Parathyroid adenoma (tissue), 2 donors: ENCODE measurements at regions not wholly inside any gene's neighbourhood (a gene's known extent, or its start where the extent isn't known, plus 50 kb on each side); places are given as distances from the start of the nearest gene placed in this dataset.

Experiments
- H2AFZ ChIP-seq: fragments of 300-600 bp; sonication (generic); one replicate; pipeline ENCODE4 v1.7.0; 2017; ENCODE audit warnings: antibody characterized with exemption, mild to moderate bottlenecking
- H3K27ac ChIP-seq: fragments of 300-600 bp; sonication (generic); one replicate; pipeline ENCODE4 v1.7.0; 2017
- H3K27me3 ChIP-seq: fragments of 300-600 bp; sonication (generic); one replicate; pipeline ENCODE4 v1.7.0; 2017; ENCODE audit warnings: low read length; ENCODE audit not compliant: control insufficient read depth, insufficient read depth
- H3K36me3 ChIP-seq: fragments of 300-600 bp; sonication (generic); one replicate; pipeline ENCODE4 v1.7.0; 2017; ENCODE audit warnings: low read length; ENCODE audit not compliant: control insufficient read depth, insufficient read depth
- H3K4me1 ChIP-seq: fragments of 300-600 bp; sonication (generic); one replicate; pipeline ENCODE4 v1.7.0; 2017; ENCODE audit warnings: control low read depth
- H3K4me2 ChIP-seq: fragments of 300-600 bp; sonication (generic); one replicate; pipeline ENCODE4 v1.7.0; 2017; ENCODE audit warnings: low read length
- H3K4me3 ChIP-seq: fragments of 300-600 bp; sonication (generic); one replicate; pipeline ENCODE4 v1.7.0; 2017; ENCODE audit warnings: low read depth, low read length
- H3K79me2 ChIP-seq: fragments of 300-600 bp; sonication (generic); one replicate; pipeline ENCODE4 v1.7.0; 2017; ENCODE audit warnings: control low read depth
- H3K9ac ChIP-seq: fragments of 300-600 bp; sonication (generic); one replicate; pipeline ENCODE4 v1.7.0; 2017; ENCODE audit warnings: mild to moderate bottlenecking
- H3K9me3 ChIP-seq: fragments of 300-600 bp; sonication (generic); one replicate; pipeline ENCODE4 v1.7.0; 2017; ENCODE audit warnings: low read length; ENCODE audit not compliant: control insufficient read depth
- TF ChIP-seq, protein P1 (sequence below): fragments of 300-600 bp; sonication (generic); IDR thresholded peaks from one replicate; pipeline ENCODE4 v1.7.0; 2017; ENCODE audit warnings: antibody characterized with exemption, mild to moderate bottlenecking
- donor health status: primary hyperparathyroidism.

DNA sequence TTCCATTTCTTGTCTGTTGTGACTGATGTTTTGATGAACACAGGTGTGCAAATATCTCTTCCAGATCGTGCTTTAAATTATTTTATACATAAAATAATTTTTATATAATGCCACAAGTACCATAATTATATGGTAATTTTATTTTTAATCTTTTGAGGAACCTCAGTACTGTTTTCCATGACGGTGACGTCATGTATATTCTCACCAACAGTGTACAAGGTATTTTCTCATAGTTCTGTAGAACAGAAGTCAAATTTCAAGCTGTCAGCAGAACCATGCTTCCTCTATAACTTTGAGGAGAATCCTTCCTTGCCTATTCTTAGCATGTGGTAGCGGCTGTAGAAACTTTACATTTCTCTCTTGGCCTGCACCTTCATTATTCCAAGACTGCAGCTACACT lies 349.4 kb upstream of the GYPC start:
- TF ChIP-seq, protein P1, sequence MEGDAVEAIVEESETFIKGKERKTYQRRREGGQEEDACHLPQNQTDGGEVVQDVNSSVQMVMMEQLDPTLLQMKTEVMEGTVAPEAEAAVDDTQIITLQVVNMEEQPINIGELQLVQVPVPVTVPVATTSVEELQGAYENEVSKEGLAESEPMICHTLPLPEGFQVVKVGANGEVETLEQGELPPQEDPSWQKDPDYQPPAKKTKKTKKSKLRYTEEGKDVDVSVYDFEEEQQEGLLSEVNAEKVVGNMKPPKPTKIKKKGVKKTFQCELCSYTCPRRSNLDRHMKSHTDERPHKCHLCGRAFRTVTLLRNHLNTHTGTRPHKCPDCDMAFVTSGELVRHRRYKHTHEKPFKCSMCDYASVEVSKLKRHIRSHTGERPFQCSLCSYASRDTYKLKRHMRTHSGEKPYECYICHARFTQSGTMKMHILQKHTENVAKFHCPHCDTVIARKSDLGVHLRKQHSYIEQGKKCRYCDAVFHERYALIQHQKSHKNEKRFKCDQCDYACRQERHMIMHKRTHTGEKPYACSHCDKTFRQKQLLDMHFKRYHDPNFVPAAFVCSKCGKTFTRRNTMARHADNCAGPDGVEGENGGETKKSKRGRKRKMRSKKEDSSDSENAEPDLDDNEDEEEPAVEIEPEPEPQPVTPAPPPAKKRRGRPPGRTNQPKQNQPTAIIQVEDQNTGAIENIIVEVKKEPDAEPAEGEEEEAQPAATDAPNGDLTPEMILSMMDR: no peak
- Histone ChIP-seq H3K9ac (no peak overlapping the region), H3K4me1 (no peaks in the 10 kb centered on the region), H3K4me3 (no peak overlapping the region), H3K4me2 (no peak overlapping the region), H2AFZ (no peak overlapping the region), H3K27me3 (no peaks in the 10 kb centered on the region), H3K79me2 (no peaks in the 10 kb centered on the region), H3K36me3 (no peaks in the 10 kb centered on the region), H3K9me3 (no peaks in the 10 kb centered on the region), H3K27ac (no peak overlapping the region)

DNA sequence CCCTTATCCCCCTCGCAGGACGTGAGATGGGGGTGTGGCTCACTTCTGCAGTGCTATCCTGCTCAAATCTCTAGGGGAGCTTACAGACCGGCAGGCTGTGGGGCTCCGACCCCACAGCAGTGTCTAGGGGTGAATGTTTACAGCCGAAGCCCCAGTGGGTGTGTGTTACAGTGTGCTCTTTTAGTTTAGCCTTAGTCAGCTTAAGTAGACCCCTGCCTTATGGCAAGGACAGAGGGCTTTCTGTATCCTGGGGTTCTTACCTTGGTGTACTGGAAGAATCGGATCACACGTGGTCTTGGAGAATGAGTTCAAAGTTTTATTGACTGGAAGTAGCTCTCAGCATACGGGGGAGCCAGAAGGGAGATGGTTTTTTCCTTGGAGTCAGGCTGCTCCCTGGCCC lies 348.2 kb upstream of the GYPC start:
- no peaks in the 10 kb centered on the region for H3K4me1 ChIP-seq
- TF ChIP-seq, protein P1: no peak
- H3K4me3 ChIP-seq: no peak overlapping the region
- H2AFZ ChIP-seq: no peak overlapping the region
- no peak overlapping the region for H3K4me2 ChIP-seq
- H3K9me3 ChIP-seq: no peaks in the 10 kb centered on the region
- no peak overlapping the region for H3K27ac ChIP-seq
- no peaks in the 10 kb centered on the region for H3K36me3 ChIP-seq
- H3K27me3 ChIP-seq: no peaks in the 10 kb centered on the region
- no peak overlapping the region for H3K9ac ChIP-seq
- no peaks in the 10 kb centered on the region for H3K79me2 ChIP-seq

DNA sequence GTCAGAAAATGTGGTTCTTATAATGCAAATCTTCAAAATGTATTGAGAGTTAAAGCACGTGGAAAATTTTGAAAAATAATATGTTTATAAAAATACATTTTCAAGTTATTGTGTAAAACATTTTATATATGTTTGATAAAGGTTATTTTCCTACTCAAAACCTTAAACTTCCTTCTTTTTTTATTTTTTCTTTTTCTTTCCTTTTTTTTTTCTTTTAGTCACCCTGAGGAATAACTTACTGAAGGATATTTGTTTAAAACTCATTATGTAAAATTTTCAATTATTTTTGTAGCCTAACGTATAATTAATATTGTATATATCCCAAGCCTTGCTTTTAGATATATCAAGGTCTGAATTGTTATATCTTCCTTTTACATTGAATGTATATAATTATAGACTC lies 346.8 kb upstream of the GYPC start:
- Histone ChIP-seq H3K9ac (no peak overlapping the region), H3K4me3 (no peak overlapping the region), H3K27me3 (no peaks in the 10 kb centered on the region), H3K36me3 (no peaks in the 10 kb centered on the region), H3K27ac (no peak overlapping the region), H3K9me3 (no peaks in the 10 kb centered on the region), H3K4me2 (no peak overlapping the region), H2AFZ (no peak overlapping the region), H3K4me1 (no peaks in the 10 kb centered on the region), H3K79me2 (no peaks in the 10 kb centered on the region)
- TF ChIP-seq, protein P1: no peak

DNA sequence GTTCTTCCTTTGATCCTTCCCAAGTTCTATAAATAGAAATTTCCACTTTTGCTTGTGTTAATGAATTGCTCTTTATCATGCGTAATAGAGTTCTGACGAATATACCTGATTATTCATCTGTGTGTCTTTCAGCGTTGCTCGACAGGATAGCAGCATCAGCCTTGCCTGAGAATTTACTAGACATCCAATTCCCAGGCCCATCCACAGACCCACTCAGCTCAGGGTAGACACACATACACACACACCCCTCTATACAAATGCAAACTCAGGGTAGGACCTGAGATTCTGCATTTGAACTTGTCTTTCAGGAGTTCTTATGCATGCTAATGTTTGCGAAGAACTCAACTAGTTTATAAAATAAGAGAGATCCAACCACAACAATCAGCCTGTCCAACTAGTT lies 343.4 kb upstream of the GYPC start:
- Histone ChIP-seq H3K36me3 (no peaks in the 10 kb centered on the region), H3K79me2 (no peaks in the 10 kb centered on the region), H3K27ac (no peak overlapping the region), H2AFZ (no peak overlapping the region), H3K4me1 (no peaks in the 10 kb centered on the region), H3K9me3 (no peaks in the 10 kb centered on the region), H3K4me2 (no peak overlapping the region), H3K9ac (no peak overlapping the region), H3K4me3 (no peak overlapping the region), H3K27me3 (no peaks in the 10 kb centered on the region)
- TF ChIP-seq, protein P1: no peak

DNA sequence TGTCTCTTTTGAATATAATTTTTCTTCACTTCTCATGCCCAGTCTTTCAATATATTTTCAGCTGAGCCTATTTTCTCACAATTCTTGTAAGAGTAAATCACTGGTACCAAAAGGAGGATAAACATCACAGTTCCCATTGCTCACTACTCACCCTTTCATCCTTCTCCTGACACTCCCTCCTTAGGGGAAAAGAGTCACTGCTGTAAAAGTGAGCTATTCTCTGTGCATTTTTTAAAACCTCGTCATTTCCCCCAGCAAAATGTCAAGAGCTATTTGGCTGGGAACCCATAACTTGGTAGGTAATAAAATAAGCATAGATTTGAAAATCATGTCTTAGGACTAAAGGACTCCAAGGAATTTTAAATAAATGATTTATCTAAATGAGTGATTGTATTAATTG lies 340.1 kb upstream of the GYPC start:
- Histone ChIP-seq H3K4me3 (no peak overlapping the region), H3K27me3 (no peaks in the 10 kb centered on the region), H3K4me1 (no peaks in the 10 kb centered on the region), H3K79me2 (no peaks in the 10 kb centered on the region), H3K36me3 (no peaks in the 10 kb centered on the region), H2AFZ (no peak overlapping the region), H3K9ac (no peak overlapping the region), H3K4me2 (no peak overlapping the region), H3K9me3 (no peaks in the 10 kb centered on the region), H3K27ac (no peak overlapping the region)
- TF ChIP-seq, protein P1: no peak
